HEK293T (cell line): ENCODE measurements at regions not wholly inside any gene's neighbourhood (a gene's known extent, or its start where the extent isn't known, plus 50 kb on each side); places are given as distances from the start of the nearest gene placed in this dataset.

ENCODE experiments used
- ARNT ChIP-seq: fragments of 450-650 bp; IDR thresholded peaks from 2 replicates; pipeline ENCODE4 v1.6.1; 2017; ENCODE audit warnings: mild to moderate bottlenecking
- BHLHE40 ChIP-seq: fragments of 450-650 bp; IDR thresholded peaks from 2 replicates; pipeline ENCODE4 v1.6.1; 2016; ENCODE audit warnings: mild to moderate bottlenecking, moderate library complexity, borderline replicate concordance
- ELF4 ChIP-seq: fragments of 450-650 bp; IDR thresholded peaks from 2 replicates; pipeline ENCODE4 v1.6.1; 2017; ENCODE audit warnings: antibody characterized with exemption
- FOXA1 ChIP-seq: fragments of 450-650 bp; IDR thresholded peaks from 2 replicates; pipeline ENCODE4 v1.6.1; 2016; ENCODE audit warnings: mild to moderate bottlenecking
- FOXK2 ChIP-seq: fragments of 450-650 bp; IDR thresholded peaks from 2 replicates; pipeline ENCODE4 v1.6.1; 2016; ENCODE audit warnings: mild to moderate bottlenecking
- FOXM1 ChIP-seq: fragments of 450-650 bp; IDR thresholded peaks from 2 replicates; pipeline ENCODE4 v1.6.1; 2017; ENCODE audit warnings: mild to moderate bottlenecking, borderline replicate concordance
- HDGF ChIP-seq: fragments of 450-650 bp; IDR thresholded peaks from 2 replicates; pipeline ENCODE4 v1.6.1; 2017; ENCODE audit warnings: antibody characterized with exemption, borderline replicate concordance
- L3MBTL2 ChIP-seq: fragments of 450-650 bp; conservative IDR thresholded peaks from 2 replicates; pipeline ENCODE4 v1.6.1; 2016; ENCODE audit warnings: mild to moderate bottlenecking
- LEF1 ChIP-seq: fragments of 450-650 bp; IDR thresholded peaks from 2 replicates; pipeline ENCODE4 v1.6.1; 2017; ENCODE audit warnings: mild to moderate bottlenecking, borderline replicate concordance
- NFRKB ChIP-seq: fragments of 450-650 bp; IDR thresholded peaks from 2 replicates; pipeline ENCODE4 v1.6.1; 2016; ENCODE audit warnings: mild to moderate bottlenecking, moderate library complexity
- SP1 ChIP-seq: fragments of 450-650 bp; IDR thresholded peaks from 2 replicates; pipeline ENCODE4 v1.6.1; 2017
- TARDBP ChIP-seq: fragments of 450-650 bp; IDR thresholded peaks from 2 replicates; pipeline ENCODE4 v1.6.1; 2016
- ZNF384 ChIP-seq: fragments of 450-650 bp; IDR thresholded peaks from 2 replicates; pipeline ENCODE4 v1.6.1; 2016
- TF ChIP-seq, protein P1 (sequence below): fragments of 450-650 bp; IDR thresholded peaks from 2 replicates; pipeline ENCODE4 v1.6.1; 2016

DNA sequence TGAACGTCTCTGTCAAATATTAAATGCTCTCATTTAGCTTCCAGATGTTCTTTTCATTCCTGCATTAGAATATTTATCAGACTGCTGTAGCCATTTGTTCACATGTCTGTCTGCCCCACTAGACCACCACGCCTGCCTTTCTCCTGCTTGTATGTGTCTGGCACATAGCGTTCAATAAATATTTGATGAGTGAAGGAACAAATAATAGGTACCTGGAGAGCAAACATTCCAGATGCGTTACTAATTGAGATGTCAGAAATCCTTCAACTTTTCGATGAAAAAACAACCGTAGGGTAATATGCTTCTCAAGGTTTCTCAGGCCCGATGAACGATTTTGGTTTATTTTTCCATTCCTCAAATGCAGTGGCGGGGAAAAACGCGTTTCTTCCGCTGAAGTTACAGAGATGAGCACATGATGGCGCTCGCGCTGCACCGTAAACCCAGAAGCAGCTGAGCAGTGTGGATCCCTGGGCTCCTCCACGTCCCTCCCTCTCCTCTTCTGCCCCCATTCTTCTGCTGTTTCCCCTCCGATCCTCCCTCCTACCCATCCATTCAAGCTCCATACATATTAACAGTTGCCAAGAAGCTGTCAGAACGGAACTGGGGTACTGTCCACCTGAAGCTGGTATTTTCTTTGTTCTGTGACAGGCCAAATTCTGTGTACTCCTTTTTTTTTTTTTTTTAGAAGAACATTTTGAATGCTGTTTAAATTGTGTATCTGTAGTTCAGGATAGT, 245.4 kb downstream of the MPDZ start:
- TF ChIP-seq ELF4: no peak
- no peak for TF ChIP-seq L3MBTL2
- TF ChIP-seq FOXA1: no peak
- TF ChIP-seq, protein P1, sequence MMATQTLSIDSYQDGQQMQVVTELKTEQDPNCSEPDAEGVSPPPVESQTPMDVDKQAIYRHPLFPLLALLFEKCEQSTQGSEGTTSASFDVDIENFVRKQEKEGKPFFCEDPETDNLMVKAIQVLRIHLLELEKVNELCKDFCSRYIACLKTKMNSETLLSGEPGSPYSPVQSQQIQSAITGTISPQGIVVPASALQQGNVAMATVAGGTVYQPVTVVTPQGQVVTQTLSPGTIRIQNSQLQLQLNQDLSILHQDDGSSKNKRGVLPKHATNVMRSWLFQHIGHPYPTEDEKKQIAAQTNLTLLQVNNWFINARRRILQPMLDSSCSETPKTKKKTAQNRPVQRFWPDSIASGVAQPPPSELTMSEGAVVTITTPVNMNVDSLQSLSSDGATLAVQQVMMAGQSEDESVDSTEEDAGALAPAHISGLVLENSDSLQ: no peak
- TF ChIP-seq SP1: no peak
- TF ChIP-seq FOXM1: no peak
- TF ChIP-seq ZNF384: peak; percentile 66
- no peak for TF ChIP-seq LEF1
- TF ChIP-seq NFRKB: no peak
- no peak for TF ChIP-seq BHLHE40
- no peak for TF ChIP-seq TARDBP
- TF ChIP-seq ARNT: no peak
- TF ChIP-seq FOXK2: no peak
- TF ChIP-seq HDGF: no peak
